Esophagus (tissue), 2 donors: ENCODE measurements at regions not wholly inside any gene's neighbourhood (a gene's known extent, or its start where the extent isn't known, plus 50 kb on each side); places are given as distances from the start of the nearest gene placed in this dataset.

ENCODE experiments used
- H3K27ac ChIP-seq, 2 donors: one replicate each; pipeline ENCODE4 v1.5.1; 2013; ENCODE audit warnings: low read depth in 2 of 2, mild to moderate bottlenecking in 2 of 2, inconsistent platforms in 1 of 2, low read length in 1 of 2, moderate library complexity in 1 of 2
- H3K27me3 ChIP-seq, 2 donors: one replicate each; pipeline ENCODE4 v1.6.1; 2013; ENCODE audit warnings: low read length in 2 of 2, control low read depth in 1 of 2, mild to moderate bottlenecking in 1 of 2; ENCODE audit not compliant: insufficient read depth in 2 of 2, control insufficient read depth in 1 of 2
- H3K36me3 ChIP-seq, 2 donors: one replicate each; pipeline ENCODE4 v1.6.1; 2013; ENCODE audit warnings: low read length in 1 of 2; ENCODE audit not compliant: control insufficient read depth in 2 of 2, insufficient read depth in 2 of 2
- H3K4me1 ChIP-seq, 2 donors: one replicate each; pipeline ENCODE4 v1.6.1; 2013; ENCODE audit warnings: low read length in 1 of 2; ENCODE audit not compliant: control insufficient read depth in 2 of 2, insufficient read depth in 2 of 2
- H3K4me3 ChIP-seq, 2 donors: one replicate each; pipeline ENCODE4 v1.5.1; 2013; ENCODE audit warnings: low read length in 2 of 2, mild to moderate bottlenecking in 2 of 2, low read depth in 1 of 2, moderate library complexity in 1 of 2
- H3K9me3 ChIP-seq, 2 donors: one replicate each; pipeline ENCODE4 v1.6.1; 2013; ENCODE audit warnings: mild to moderate bottlenecking in 2 of 2, low read depth in 1 of 2, low read length in 1 of 2, moderate library complexity in 1 of 2; ENCODE audit not compliant: control insufficient read depth in 2 of 2, insufficient read depth in 1 of 2
- WGBS, 2 donors: extraction: QIAGEN DNeasy Blood & Tissue Kit; methylation state at CpG; one replicate each; pipeline ENCODE4 v1.1.7; 2013; 5-methylcytosine and 5-hydroxymethylcytosine counted together
- donor health status: healthy with polysubstance abuse.
- donor health status: Bipolar disorder and iron deficiency.

- H3K9me3 ChIP-seq = peaks cover 0 to 3% of the 10 kb centered on the region in 2 donors
- WGBS, 2 donors = 64 to 67% methylated on average over 7 of the region's 7 CpGs
- H3K36me3 ChIP-seq = no peaks in the 10 kb centered on the region
- no peaks in the 10 kb centered on the region for H3K27me3 ChIP-seq
- no peak overlapping the region for H3K4me3 ChIP-seq
- no peaks in the 10 kb centered on the region for H3K4me1 ChIP-seq
- no peak overlapping the region for H3K27ac ChIP-seq
Observed at GRCh38 chr20:60695226-60696000, 556.6 kb upstream of the CDH4 start.

GRCh38 chr20:60697252-60697651 is 554.8 kb upstream of the CDH4 start:
- Histone ChIP-seq H3K36me3 (no peaks in the 10 kb centered on the region), H3K9me3 (peaks cover 0 to 3% of the 10 kb centered on the region in 2 donors), H3K4me1 (no peaks in the 10 kb centered on the region), H3K27me3 (no peaks in the 10 kb centered on the region), H3K4me3 (no peak overlapping the region), H3K27ac (no peak overlapping the region)
- 86 to 92% methylated on average over 2 of the region's 2 CpGs for WGBS, 2 donors

- no peak overlapping the region for H3K27ac ChIP-seq
- no peaks in the 10 kb centered on the region for H3K36me3 ChIP-seq
- no peaks in the 10 kb centered on the region for H3K27me3 ChIP-seq
- H3K9me3 ChIP-seq = peaks cover 0 to 3% of the 10 kb centered on the region in 2 donors
- H3K4me3 ChIP-seq = no peak overlapping the region
- no peaks in the 10 kb centered on the region for H3K4me1 ChIP-seq
- WGBS, 2 donors = 70 to 74% methylated on average over 2 of the region's 2 CpGs
Observed at GRCh38 chr20:60700728-60701127, 551.3 kb upstream of the CDH4 start.

- H3K9me3 ChIP-seq = peaks cover 0 to 3% of the 10 kb centered on the region in 2 donors
- WGBS, 2 donors = 80 to 83% methylated on average over 2 of the region's 2 CpGs
- no peak overlapping the region for H3K4me3 ChIP-seq
- H3K27me3 ChIP-seq = no peaks in the 10 kb centered on the region
- no peaks in the 10 kb centered on the region for H3K4me1 ChIP-seq
- no peak overlapping the region for H3K27ac ChIP-seq
- no peaks in the 10 kb centered on the region for H3K36me3 ChIP-seq
Observed at GRCh38 chr20:60704147-60704546, 547.9 kb upstream of the CDH4 start.

- no peaks in the 10 kb centered on the region for H3K4me1 ChIP-seq
- no peak overlapping the region for H3K27ac ChIP-seq
- H3K27me3 ChIP-seq = no peaks in the 10 kb centered on the region
- H3K4me3 ChIP-seq = no peak overlapping the region
- 76 to 77% methylated on average over 2 of the region's 2 CpGs for WGBS, 2 donors
- H3K36me3 ChIP-seq = no peaks in the 10 kb centered on the region
- peaks cover 2 to 3% of the 10 kb centered on the region in 2 donors for H3K9me3 ChIP-seq
Observed at GRCh38 chr20:60713396-60713795, 538.7 kb upstream of the CDH4 start.

GRCh38 chr20:60715172-60715571 is 536.9 kb upstream of the CDH4 start:
- Histone ChIP-seq H3K9me3 (peaks cover 2 to 3% of the 10 kb centered on the region in 2 donors), H3K27me3 (no peaks in the 10 kb centered on the region), H3K4me1 (no peaks in the 10 kb centered on the region), H3K36me3 (no peaks in the 10 kb centered on the region), H3K4me3 (no peak overlapping the region), H3K27ac (no peak overlapping the region)
- 73 to 75% methylated on average over 9 of the region's 9 CpGs for WGBS, 2 donors

- 41 to 44% methylated on average over 11 of the region's 11 CpGs for WGBS, 2 donors
- H3K27me3 ChIP-seq = no peaks in the 10 kb centered on the region
- no peak overlapping the region for H3K27ac ChIP-seq
- no peaks in the 10 kb centered on the region for H3K36me3 ChIP-seq
- H3K4me3 ChIP-seq = no peak overlapping the region
- H3K4me1 ChIP-seq = no peaks in the 10 kb centered on the region
- peaks cover 2 to 3% of the 10 kb centered on the region in 2 donors for H3K9me3 ChIP-seq
Observed at GRCh38 chr20:60718743-60719480, 533.1 kb upstream of the CDH4 start.

GRCh38 chr20:60725311-60725906 is 526.7 kb upstream of the CDH4 start:
- Histone ChIP-seq H3K9me3 (peaks cover 0 to 4% of the 10 kb centered on the region in 2 donors), H3K27me3 (no peaks in the 10 kb centered on the region), H3K27ac (no peak overlapping the region), H3K36me3 (no peaks in the 10 kb centered on the region), H3K4me1 (no peaks in the 10 kb centered on the region), H3K4me3 (no peak overlapping the region)
- 59 to 64% methylated on average over 4 of the region's 4 CpGs for WGBS, 2 donors

GRCh38 chr20:60727425-60727824 is 524.6 kb upstream of the CDH4 start:
- H3K4me3 ChIP-seq = no peak overlapping the region
- WGBS, 2 donors = 33 to 50% methylated on average over 1 of the region's 1 CpG
- H3K27me3 ChIP-seq = no peaks in the 10 kb centered on the region
- H3K4me1 ChIP-seq = no peaks in the 10 kb centered on the region
- H3K27ac ChIP-seq = no peak overlapping the region
- no peaks in the 10 kb centered on the region for H3K36me3 ChIP-seq
- peaks cover 0 to 4% of the 10 kb centered on the region in 2 donors for H3K9me3 ChIP-seq
